ENCODE measurements at regions not wholly inside any gene's neighbourhood (a gene's known extent, or its start where the extent isn't known, plus 50 kb on each side); places are given as distances from the start of the nearest gene placed in this dataset.
"Not testable (repeated sequence)": the region's sequence is repeated elsewhere in the genome, so short reads cannot be mapped to it uniquely, and the experiment has no call there.

DNA sequence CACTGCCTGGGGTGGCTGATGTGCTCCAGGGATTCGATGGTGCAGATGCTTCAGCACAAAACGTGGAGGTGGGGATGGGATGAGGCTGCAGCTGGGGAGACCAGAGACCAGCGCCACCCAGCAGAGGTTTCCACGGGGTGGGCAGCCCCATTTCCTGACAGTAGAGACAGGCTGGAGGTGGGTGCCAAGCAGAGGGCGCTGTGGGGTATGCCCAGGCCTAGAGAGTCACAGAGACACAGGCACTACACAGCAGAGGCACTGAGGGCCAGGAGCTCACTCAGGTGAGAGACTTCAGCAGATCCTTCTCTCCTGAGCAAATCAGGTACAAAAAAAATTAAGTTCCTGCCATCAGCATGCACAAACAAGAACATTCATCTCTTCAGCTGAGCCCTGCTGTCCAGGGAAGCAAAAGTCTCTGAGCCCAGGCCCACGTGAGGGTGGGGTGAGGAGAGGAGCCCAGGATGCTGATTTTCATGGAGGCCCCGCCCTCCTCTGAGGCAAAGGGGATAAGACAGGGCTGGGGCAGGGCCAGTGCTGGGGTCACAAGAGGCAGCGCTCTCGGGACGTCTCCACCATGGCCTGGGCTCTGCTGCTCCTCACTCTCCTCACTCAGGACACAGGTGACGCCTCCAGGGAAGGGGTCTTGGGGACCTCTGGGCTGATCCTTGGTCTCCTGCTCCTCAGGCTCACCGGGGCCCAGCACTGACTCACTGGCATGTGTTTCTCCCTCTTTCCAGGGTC lies 53.1 kb downstream of the GGTLC2 start:
- no peak for DNase-seq (ENCODE audit: low read depth in 2 of 2)

DNA sequence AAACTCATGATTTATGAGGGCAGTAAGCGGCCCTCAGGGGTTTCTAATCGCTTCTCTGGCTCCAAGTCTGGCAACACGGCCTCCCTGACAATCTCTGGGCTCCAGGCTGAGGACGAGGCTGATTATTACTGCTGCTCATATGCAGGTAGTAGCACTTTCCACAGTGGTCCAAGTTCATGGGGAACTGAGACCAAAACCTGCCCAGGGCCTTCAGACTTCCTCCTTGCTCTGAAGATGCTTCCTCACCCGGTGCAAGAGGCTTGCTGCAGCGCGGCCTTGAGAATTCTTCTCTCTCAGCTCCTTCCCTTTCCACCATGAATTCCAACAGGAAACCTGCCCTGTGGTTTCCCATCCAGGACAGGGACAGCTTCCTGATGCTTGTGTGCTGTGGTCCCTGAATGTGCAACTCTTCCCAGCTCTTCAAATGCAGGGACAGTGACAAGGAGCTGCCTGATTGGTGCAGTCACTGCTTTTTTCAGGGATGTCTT lies 53.9 kb downstream of the GGTLC2 start:
- DNase-seq (ENCODE audit: low read depth in 2 of 2): no peak

DNA sequence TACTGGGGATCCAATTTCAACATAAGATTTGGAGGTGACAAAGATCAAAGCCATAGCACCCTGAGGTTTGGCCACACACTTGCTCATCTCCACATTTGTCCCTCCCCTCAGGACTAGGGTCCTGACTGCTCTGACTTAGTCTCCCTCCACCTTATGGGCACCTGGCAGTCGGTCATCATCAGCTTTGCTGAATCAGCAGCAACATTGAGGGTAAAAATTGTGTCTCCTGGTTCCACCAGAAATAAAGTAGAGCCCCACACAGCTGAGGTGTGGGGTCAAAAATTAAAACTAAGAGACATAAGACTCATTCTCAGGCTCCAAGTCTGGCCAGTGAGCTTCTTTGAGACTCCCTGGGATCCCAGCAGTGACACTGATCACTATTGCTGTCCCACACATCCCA lies 56.2 kb downstream of the GGTLC2 start:
- DNase-seq (ENCODE audit: low read depth in 2 of 2): no peak

DNA sequence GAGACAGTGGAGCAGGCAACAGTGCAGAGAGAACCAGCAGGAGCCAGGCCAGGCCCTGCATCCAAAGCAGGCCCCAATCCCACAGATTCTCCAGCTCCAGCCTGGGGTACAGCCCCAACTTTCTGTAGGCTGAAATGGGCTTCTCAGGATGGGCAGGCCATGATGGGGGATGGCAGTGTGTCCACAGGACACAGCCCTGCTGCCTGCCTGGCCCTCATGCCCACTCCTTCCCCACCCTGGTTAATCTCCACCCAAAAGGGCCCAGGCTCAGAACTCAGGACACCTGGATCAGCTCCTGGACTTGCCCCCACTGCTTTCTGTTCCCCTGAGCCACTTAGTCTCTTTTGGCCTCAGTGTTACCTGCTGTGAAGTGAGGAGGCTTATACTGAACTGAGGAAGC lies 57.1 kb downstream of the GGTLC2 start:
- not testable (repeated sequence) for DNase-seq (ENCODE audit: low read depth in 2 of 2)

DNA sequence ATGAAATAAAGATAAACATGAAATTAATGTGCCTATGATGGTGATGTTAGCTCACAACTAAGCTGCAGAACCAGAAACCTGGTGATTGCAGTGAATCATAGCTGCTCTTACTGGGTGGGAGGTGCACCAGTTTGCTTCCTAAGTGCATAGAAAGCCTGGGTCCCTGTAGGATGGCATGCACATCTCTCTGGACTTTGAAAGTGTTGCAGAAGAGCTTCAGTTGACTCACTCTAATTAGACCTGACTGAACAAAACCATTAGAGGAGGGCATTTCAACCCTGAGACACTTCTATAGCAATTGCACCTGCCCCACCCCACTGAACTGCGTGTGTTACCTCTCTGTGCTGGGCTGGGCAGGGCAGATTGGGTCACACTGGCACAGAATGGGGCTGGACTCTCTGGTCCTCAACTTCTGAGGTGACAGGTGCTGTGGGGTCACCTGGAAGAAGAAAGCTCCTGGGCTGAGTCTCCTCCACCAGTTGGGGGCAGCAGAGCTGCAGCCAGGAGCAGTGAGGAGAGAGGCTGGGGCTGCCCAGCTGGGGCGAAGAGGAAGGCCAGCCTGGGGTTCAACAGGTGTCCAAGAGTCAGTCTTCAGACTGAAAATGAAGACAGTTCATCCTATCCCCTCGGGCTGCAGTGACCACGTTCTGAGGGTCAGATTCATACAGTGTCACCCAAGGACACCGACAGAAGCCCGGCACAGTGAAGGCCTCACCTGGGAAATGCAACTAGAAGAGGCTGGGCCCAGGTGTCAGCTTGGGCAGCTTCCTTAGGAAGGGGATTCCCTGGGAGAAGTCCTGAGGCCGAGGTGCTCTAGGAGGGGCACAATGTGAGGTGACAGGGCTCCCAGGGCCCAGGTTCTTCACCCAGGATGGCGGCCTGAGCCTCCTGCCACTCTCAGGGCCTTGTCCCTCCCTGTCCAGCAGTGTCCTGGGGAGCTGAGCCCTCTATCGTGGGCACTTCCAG lies 58.1 kb downstream of the GGTLC2 start:
- no peak for DNase-seq (ENCODE audit: low read depth in 2 of 2)

DNA sequence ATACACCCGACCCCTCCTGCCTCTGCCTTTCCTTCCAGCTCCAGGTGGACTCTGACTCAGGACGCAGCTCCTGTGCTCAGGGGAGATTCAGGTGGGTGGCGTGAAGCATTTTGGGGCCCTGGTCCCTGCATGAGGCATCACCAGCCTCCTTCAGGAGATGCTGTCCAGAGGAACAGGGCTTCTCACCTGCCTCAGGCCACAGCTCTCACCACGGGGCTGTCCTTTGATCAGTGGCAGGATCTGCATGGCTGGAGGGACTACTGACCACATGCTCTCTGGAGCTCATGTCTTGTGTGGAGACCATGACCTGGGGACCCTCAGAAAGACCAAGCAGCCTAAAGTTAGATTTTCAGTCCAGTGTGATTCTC lies 58.8 kb downstream of the GGTLC2 start:
- no peak for DNase-seq (ENCODE audit: low read depth in 2 of 2)

DNA sequence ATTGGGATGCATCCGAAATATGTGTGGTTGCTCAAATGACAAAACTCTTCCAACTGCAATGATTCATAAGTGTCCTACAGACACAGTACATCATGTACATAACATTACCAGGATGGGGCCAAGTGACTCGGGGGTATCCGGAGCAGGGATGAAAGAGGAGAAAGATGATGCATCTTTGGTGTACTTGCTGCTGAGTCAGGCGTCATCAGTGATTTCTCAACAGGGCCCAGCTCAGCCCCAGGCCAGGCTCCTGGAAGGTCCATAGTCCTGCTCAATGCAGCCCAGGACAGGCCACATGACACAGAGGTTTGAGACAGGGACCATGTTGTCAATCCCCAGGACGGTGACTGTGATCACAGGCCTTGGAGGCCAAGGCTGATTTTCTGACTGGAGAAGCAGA lies 59.3 kb downstream of the GGTLC2 start:
- no peak for DNase-seq (ENCODE audit: low read depth in 2 of 2)

DNA sequence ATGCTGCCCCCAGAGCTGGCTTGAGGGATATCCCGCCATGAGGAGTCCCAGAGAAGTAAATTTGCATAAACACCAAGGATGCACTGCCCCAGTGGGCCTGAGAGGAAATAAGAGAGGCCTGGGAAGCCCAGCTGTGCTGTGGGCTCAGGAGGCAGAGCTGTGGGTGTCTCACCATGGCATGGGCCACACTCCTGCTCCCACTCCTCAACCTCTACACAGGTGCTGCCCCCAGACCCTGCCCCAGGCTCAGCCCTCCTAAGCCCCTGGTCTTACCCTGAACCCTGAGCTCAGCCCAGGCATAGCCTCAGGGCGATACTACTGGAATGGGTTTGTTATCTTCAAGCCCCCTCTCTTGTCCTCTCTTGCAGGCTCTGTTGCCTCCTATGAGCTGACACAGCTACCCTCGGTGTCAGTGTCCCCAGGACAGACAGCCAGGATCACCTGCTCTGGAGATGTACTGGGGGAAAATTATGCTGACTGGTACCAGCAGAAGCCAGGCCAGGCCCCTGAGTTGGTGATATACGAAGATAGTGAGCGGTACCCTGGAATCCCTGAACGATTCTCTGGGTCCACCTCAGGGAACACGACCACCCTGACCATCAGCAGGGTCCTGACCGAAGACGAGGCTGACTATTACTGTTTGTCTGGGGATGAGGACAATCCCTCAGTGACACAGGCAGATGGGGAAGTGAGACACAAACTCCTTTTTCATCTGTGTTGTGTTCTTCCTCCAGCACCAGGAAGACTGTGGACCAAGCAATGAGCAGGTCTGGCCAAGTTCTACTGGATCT lies 59.9 kb downstream of the GGTLC2 start:
- no peak for DNase-seq (ENCODE audit: low read depth in 2 of 2)

DNA sequence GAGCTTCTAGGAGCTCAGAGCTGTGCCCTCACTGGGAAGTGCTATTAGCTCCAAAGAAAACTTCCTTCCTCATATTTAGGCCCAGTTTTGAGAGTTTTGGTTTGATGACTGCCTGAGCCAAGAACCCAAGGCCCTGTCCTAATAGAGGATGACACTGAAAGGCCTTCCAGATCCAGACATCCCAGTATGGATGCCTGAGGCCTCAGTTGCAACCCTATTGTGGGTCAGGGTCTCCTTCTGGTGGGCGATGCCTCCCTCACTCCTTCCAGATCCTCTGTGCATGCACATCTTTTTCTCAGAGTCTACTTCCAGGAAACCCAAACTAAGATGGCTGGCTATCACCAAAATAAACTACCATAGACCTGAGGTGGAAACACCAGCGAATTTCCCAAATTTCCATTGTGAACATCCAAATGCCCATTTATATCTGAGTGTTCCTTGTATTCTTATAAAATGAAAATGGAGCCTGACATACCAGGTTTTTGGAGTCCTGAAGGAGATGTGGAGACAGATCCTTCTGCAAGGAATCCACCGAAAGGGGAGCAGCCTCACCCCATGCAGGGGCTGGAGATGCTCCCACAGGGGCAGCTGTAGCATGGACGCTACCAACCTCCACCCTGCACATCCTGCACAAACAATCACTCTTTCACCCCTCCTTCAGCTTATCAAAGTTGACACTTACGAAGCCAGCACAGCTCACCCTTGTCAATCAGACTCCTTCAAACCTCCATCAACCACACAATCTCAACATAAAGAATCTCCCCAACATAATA lies 61.1 kb downstream of the GGTLC2 start:
- no peak for DNase-seq (ENCODE audit: low read depth in 2 of 2)

DNA sequence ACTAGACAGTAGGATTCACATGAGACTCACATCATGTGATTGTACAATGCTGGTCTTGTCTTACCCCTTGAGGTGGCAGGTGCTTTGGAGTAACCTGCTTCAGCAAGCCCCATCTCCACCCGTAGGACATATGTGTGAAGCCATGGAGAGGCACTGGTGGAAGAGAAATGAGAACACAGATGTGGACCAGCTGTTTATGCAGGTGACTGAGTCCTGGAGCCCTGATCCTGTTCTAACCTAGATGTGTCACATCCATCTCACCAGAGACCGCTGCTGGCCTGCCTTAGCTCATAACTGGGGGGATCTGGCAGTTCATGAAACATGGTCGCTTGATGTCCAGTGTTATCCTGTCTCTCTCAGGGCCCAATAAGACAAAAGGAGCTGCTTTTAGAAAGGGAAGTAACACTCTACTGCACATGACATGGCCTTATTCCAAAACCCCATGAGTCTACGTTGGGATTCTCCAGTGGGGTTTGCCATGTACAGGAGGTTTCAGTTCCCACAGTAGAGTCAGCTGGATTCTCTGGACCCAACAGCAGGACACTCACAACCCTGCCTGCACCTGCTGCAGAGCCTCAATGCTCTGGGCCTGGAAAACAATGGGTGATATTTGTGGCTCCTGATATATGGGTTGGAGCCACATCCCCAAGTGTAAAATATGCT lies 62.0 kb downstream of the GGTLC2 start:
- DNase-seq (ENCODE audit: low read depth in 2 of 2): no peak

DNA sequence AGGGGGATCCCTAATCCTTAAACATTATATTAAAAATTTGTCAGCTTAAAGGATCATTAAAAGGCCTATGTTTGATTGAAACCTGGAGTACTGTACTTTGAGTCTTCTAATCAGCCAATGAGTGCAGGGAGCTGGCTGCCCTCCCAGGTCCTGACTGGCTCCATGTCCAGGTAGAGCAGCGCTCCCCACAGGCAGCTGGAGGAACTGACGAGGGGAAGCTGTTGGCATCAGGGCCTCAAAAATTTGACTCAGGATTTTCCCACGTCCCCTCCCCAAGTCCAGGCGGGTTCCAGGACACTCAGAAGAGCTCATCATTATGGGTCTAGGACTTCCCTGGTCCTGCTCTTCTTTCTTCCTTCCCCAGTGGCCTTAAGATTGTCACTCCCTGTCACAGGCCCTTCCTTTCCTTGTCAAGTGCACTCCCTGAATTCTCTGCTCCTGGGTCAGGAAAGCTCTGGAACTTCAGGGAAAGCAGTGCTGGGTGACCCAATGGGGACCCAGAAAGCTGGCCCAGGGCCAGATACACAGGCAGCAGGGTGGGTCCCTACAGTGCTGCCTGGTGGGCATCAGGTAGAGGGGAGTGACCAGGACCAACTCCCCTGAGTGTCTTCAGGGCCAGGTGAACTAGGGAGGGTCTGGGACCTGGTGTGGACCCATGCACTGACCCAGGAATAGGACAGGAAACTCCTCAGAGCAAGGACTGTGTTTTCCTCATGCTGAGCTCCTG lies 65.5 kb downstream of the GGTLC2 start:
- DNase-seq (ENCODE audit: low read depth in 2 of 2): no peak

DNA sequence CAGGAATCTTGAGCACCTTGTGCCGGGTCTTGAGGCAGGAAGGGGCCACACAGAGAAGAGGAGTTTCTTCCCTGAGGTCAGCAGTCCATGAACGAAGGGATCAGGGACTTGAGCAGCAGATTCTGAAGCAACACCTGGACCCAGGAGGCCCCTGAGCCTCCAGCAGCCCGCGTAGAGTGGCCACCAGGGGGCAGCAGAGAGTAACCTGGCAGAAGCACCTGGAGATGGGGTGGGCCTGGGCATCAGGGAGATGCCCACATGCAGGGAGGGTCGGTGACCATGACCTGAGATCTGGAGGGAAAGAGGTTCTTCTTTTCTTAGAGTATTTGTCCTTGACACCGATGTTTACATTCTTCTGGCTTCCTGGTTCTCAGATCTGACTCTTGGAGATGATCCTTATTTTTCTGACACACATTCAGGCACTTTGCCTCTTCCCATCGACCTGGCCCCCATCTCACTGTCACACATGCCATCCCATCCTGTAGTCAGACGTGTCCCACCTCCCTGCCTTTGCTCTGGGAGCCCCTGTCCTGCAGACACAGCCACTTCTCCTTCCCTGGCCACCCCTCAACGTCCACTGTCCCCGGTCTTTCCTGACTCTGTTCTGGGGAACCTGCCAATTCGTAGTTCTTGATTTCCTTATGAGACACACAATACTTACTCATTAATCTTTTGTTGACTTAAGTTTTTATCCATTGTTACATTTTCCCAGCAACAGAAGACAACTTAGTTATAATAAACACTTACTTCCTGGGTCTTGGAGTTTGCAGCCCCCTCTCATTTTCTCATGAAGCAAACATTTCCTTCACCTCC lies 66.5 kb downstream of the GGTLC2 start:
- peak; percentile 51 to 72 for DNase-seq (ENCODE audit: low read depth in 2 of 2)

DNA sequence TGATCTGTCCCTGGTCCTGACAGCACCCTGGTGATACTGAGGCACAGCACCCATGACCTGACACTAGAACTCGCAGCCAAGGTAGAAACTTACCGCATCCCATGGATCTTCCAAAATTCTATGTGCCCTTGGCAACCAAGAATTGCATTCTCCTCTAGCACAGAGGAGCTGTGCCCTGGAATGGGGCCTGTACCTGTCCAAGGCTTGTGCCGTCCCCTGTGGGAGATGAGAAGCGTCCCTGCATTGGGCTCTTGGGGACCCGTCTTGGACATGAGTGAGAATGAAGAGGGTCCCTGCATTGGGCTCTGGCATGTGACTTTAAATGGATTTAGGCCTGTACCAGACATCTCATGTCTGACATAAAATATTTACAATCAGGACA lies 67.1 kb downstream of the GGTLC2 start:
- no peak for DNase-seq (ENCODE audit: low read depth in 2 of 2)

DNA sequence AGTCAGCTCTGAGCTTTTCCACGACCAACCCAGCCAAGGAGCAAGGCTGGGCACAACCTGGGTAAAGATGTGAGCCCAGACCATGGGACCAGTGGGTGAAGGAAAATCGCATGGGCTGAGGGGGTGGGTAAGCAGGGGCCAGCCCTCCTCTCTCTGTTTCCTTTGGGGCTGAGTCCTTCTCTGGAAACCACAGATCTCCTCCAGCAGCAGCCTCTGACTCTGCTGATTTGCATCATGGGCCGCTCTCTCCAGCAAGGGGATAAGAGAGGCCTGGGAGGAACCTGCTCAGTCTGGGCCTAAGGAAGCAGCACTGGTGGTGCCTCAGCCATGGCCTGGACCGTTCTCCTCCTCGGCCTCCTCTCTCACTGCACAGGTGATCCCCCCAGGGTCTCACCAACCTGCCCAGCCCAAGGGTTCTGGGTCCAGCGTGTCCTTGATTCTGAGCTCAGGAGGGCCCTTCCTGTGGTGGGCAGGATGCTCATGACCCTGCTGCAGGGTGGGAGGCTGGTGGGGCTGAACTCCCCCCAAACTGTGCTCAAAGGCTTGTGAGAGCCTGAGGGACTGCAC lies 67.8 kb downstream of the GGTLC2 start:
- DNase-seq (ENCODE audit: low read depth in 2 of 2): no peak

DNA sequence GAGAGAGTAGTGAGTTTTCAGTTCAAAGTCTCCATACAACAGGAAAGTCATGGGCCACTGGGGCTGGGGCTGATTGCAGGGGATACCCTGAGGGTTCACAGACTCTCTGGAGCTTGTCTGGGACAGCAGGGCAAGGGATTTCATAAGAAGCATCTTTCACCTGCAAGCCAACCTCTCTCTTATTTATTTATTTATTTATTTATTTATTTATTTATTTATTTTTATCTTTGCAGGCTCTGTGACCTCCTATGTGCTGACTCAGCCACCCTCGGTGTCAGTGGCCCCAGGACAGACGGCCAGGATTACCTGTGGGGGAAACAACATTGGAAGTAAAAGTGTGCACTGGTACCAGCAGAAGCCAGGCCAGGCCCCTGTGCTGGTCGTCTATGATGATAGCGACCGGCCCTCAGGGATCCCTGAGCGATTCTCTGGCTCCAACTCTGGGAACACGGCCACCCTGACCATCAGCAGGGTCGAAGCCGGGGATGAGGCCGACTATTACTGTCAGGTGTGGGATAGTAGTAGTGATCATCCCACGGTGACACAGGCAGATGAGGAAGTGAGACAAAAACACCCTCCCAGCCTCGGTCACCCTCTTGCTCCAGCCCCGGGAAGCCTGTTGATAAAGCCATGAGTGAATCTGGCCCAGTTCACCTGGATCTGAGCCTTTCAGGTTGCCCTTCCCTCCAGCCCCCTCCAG lies 68.4 kb downstream of the GGTLC2 start:
- no peak for DNase-seq (ENCODE audit: low read depth in 2 of 2)

DNA sequence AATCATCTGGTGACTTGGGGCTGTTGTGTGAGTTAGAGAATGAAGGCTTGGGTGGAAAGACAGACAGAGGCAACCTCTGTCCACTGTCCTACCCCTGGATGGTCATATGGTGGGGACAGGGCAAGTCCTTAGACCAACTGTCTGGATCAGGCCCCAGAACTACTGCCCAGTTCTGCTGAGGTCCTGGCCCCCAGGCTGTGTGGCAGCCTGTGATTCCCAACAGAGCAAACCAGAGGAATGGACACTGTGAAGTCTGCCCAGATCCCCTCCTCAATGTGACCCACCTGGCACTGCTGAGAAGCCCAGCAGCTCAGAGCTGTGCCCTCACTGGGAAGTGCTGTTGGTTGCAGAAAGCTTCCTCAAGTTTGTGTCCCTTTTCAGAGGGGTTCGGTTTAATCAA lies 69.0 kb downstream of the GGTLC2 start:
- DNase-seq (ENCODE audit: low read depth in 2 of 2): no peak

DNA sequence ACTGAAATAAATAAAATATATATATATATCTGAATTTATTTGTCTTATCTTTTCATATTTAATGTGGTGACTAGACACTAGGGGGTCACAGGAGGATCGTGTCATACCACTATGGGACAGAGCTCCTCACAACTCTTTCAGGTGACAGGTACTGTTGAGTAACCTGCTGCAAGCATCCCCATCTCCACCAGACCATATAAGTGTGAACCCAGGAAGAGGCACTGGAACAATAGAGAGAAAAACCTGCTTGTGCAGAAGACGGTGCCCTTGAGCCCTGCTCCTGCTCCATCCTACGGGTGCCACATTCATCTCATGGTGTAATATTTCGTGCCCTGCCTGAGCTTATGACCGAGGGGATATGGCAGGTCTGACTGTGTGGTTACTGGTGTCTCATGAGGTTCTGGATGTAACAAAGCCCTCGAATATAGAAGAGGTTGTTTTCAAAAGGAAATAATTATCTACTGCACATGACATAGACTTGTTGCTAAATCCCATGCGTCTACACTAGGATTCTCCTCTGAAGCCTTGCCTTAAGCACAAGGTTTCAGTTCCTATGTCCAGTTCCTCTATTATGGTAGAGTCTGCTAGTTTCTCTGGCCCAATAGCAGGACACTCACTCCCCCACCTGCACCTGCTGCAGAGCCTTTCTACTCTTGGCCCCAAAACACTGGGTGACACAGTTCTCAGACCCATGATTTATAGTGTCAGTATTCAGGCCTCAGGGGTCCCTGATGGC lies 70.4 kb downstream of the GGTLC2 start:
- DNase-seq (ENCODE audit: low read depth in 2 of 2): no peak
